HepG2 (cell line): ENCODE measurements at regions not wholly inside any gene's neighbourhood (a gene's known extent, or its start where the extent isn't known, plus 50 kb on each side); places are given as distances from the start of the nearest gene placed in this dataset.

Source experiments
- ATAC-seq: fragments of 200-7000 bp; cut with Tn5 transposase; 3 replicates; pipeline ENCODE4 v1.9.1; 2020; ENCODE audit warnings: mild to moderate bottlenecking, moderate library complexity
- BruUV-seq: library from RNA; stranded (reverse); fragments of 400-500 nt; replicated peaks from 2 replicates; lab custom pipeline; 2021; lab: Mats Ljungman, UMichigan
- CTCF ChIA-PET: fragments of 300-600 bp; formaldehyde crosslinking; extraction: SDS; loops from one replicate; lab custom pipeline; 2021; ENCODE audit warnings: low total read pairs, inconsistent platforms, low intra/inter-chr PET ratio; lab: Yijun Ruan, JAX
- POLR2A ChIA-PET: fragments of 350-600 bp; sonication (Branson Sonifier 250); formaldehyde crosslinking; loops from one replicate; lab custom pipeline; 2020; ENCODE audit warnings: antibody characterized with exemption, inconsistent platforms; lab: Yijun Ruan, JAX
- DNase-seq: peaks from one replicate; pipeline ENCODE4 v3.0.0-alpha.2; 2015; ENCODE audit warnings: low spot score
- FAIRE-seq: peaks from 3 replicates; lab custom pipeline; 2011; peaks lifted over from hg19 to GRCh38; lab: Jason Lieb, UNC
- H2AFZ ChIP-seq: one replicate; pipeline ENCODE4 v1.6.1; 2011; ENCODE audit warnings: low read length, inconsistent platforms
- H3K27ac ChIP-seq: fragments of 300-600 bp; 3 replicates; pipeline ENCODE4 v1.8.0; 2011; ENCODE audit warnings: mixed run types, mild to moderate bottlenecking, mixed read lengths, low read length, inconsistent platforms; ENCODE audit not compliant: insufficient read depth; ENCODE audit errors: extremely low read length
- H3K27me3 ChIP-seq, 2 experiments: fragments of 200-600 bp in 1 of 2; 2 replicates in 1 of 2; 3 replicates in 1 of 2; pipeline versions ENCODE4 v1.6.0 to v1.8.0; 2011; ENCODE audit warnings: low read length in 2 of 2, mild to moderate bottlenecking in 2 of 2, moderate library complexity in 2 of 2, inconsistent platforms in 1 of 2; ENCODE audit not compliant: insufficient read depth in 2 of 2, control insufficient read depth in 1 of 2
- H3K36me3 ChIP-seq, 2 experiments: fragments of 200-600 bp in 1 of 2; replicated peaks in 1 of 2; 2 replicates in 1 of 2; 3 replicates in 1 of 2; pipeline versions ENCODE4 v1.5.1 to v1.8.0; 2011; ENCODE audit warnings: low read length in 2 of 2, inconsistent platforms in 1 of 2; ENCODE audit not compliant: insufficient read depth in 2 of 2, control insufficient read depth in 1 of 2
- H3K4me1 ChIP-seq: 2 replicates; pipeline ENCODE4 v1.5.1; 2012; ENCODE audit warnings: low read length, inconsistent platforms; ENCODE audit not compliant: insufficient read depth
- H3K4me2 ChIP-seq: 2 replicates; pipeline ENCODE4 v1.6.0; 2011; ENCODE audit warnings: low read depth, low read length, inconsistent platforms
- H3K4me3 ChIP-seq, 3 experiments: fragments of 200-600 bp in 1 of 3; sonication (generic), shearing (Covaris generic) in 1 of 3; replicated peaks in 1 of 3; 2 replicates each; pipeline ENCODE4 v1.5.1; 2011 to 2016; ENCODE audit warnings: low read length in 3 of 3, inconsistent platforms in 2 of 3, low read depth in 2 of 3, mild to moderate bottlenecking in 2 of 3, control low read depth in 1 of 3, mixed read lengths in 1 of 3; ENCODE audit not compliant: insufficient read depth in 1 of 3
- H3K79me2 ChIP-seq: one replicate; pipeline ENCODE4 v1.6.1; 2011; ENCODE audit warnings: low read length, inconsistent platforms; ENCODE audit not compliant: insufficient read depth
- H3K9ac ChIP-seq: 2 replicates; pipeline ENCODE4 v1.6.0; 2011; ENCODE audit warnings: mild to moderate bottlenecking, low read depth, low read length, inconsistent platforms; ENCODE audit not compliant: insufficient read depth
- H3K9me3 ChIP-seq: 2 replicates; pipeline ENCODE4 v1.5.1; 2012; ENCODE audit warnings: mild to moderate bottlenecking, low read length
- H4K20me1 ChIP-seq: 2 replicates; pipeline ENCODE4 v1.6.0; 2011; ENCODE audit warnings: inconsistent platforms, mild to moderate bottlenecking, low read length, moderate library complexity; ENCODE audit not compliant: insufficient read depth
- ARHGAP35 ChIP-seq: sonication (generic); formaldehyde crosslinking; IDR thresholded peaks from 2 replicates; pipeline ENCODE4 v1.9.0; 2022; ENCODE audit warnings: mild to moderate bottlenecking, inconsistent platforms, moderate library complexity, missing genetic modification reagents, borderline replicate concordance
- HNRNPK ChIP-seq: fragments of 200-400 bp; formaldehyde crosslinking; IDR thresholded peaks from 2 replicates; pipeline ENCODE4 v1.6.1; 2018; ENCODE audit warnings: low read length, low read depth, moderate library complexity, mild to moderate bottlenecking; ENCODE audit not compliant: poor library complexity, severe bottlenecking
- HOXA3 ChIP-seq: sonication (generic); formaldehyde crosslinking; IDR thresholded peaks from 2 replicates; pipeline ENCODE4 v1.5.0; 2020; ENCODE audit warnings: missing genetic modification reagents
- KDM2A ChIP-seq: sonication (generic); formaldehyde crosslinking; IDR thresholded peaks from 2 replicates; pipeline ENCODE4 v1.4.0; 2020; ENCODE audit warnings: low read depth, missing genetic modification reagents, borderline replicate concordance
- KLF15 ChIP-seq: sonication (generic); formaldehyde crosslinking; IDR thresholded peaks from 2 replicates; pipeline ENCODE4 v1.8.1; 2023; ENCODE audit warnings: borderline replicate concordance, mild to moderate bottlenecking, inconsistent platforms, missing genetic modification reagents, mixed read lengths
- ZNF296 ChIP-seq: sonication (generic); formaldehyde crosslinking; conservative IDR thresholded peaks from 2 replicates; pipeline ENCODE4 v1.5.0; 2020; ENCODE audit warnings: mild to moderate bottlenecking, missing genetic modification reagents
- WGBS: methylation state at CpG from one replicate; pipeline ENCODE4 v1.1.6; 2017; ENCODE audit warnings: low lambda C conversion rate; 5-methylcytosine and 5-hydroxymethylcytosine counted together
- in situ Hi-C: cut with HindIII; loops from 2 replicates; pipeline ENCODE4 v1.10.0; 2017; ENCODE audit warnings: low pct_unique_long_range_greater_than_20kb; ENCODE audit not compliant: extremely low pct_ligation_motif_present
- intact Hi-C: fragments of 100-400 bp; cut with micrococcal nuclease; formaldehyde crosslinking; loops from one replicate; pipeline ENCODE4 v1.10.0; 2022; ENCODE audit not compliant: unreplicated experiment
- TF ChIP-seq, protein P1 (sequence below): sonication (generic); formaldehyde crosslinking; IDR thresholded peaks from 2 replicates; pipeline ENCODE4 v1.4.0; 2020; ENCODE audit warnings: missing genetic modification reagents, borderline replicate concordance
- TF ChIP-seq, protein P2 (sequence below): sonication (generic); formaldehyde crosslinking; IDR thresholded peaks from 2 replicates; pipeline ENCODE4 v1.8.0; 2023; ENCODE audit warnings: mild to moderate bottlenecking, missing genetic modification reagents
- TF ChIP-seq, protein P3 (sequence below): sonication (generic); formaldehyde crosslinking; IDR thresholded peaks from 2 replicates; pipeline ENCODE4 v1.4.0; 2020; ENCODE audit warnings: missing genetic modification reagents
- TF ChIP-seq, protein P4 (sequence below): sonication (generic); formaldehyde crosslinking; IDR thresholded peaks from 2 replicates; pipeline ENCODE4 v1.8.0; 2022; ENCODE audit warnings: low read depth, missing genetic modification reagents
- TF ChIP-seq, protein P5 (sequence below): sonication (generic); formaldehyde crosslinking; IDR thresholded peaks from 2 replicates; pipeline ENCODE4 v1.5.1; 2020; ENCODE audit warnings: mild to moderate bottlenecking, missing genetic modification reagents
- TF ChIP-seq, protein P6 (sequence below): sonication (generic); formaldehyde crosslinking; conservative IDR thresholded peaks from 2 replicates; pipeline ENCODE4 v1.4.0; 2020; ENCODE audit warnings: missing genetic modification reagents

DNA sequence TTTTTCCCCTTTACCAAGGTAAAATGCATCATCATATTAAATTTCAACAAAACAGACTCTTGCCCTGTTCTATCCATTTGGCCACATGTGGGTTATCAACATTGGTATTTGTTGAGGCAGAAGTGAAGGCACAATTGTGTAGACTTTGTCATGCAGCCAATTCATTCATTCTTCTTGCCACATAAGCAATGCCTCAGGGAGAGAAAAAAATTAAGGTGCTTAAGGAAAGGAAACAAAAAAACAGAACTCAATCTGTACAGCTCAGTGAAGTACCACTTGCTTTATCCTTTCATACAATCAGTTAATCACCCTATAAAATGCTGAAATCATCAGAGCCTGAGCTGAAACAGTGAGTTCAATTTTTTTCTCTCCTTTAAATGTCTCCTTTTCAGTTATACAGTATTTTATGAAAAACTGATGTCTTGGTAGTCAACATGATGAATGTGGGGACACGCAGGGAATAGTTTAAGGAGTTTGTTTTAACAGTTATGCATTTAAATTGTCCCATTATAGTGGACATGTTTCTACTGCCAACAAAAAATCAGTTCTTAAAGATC is 588.9 kb downstream of the MFSD1 start:
- H3K4me2 ChIP-seq = no peak overlapping the region
- FAIRE-seq = no peak
- CTCF ChIA-PET = no interaction called here
- H3K4me3 ChIP-seq = no peak overlapping the region
- no peak overlapping the region for H3K9ac ChIP-seq
- H4K20me1 ChIP-seq = no peaks in the 10 kb centered on the region
- BruUV-seq = no TSS peak
- no peak overlapping the region for H2AFZ ChIP-seq
- H3K79me2 ChIP-seq = no peaks in the 10 kb centered on the region
- intact Hi-C loops (no loop called here), in situ Hi-C loops (no loop called here)
- H3K27me3 ChIP-seq = no peaks in the 10 kb centered on the region
- no peaks in the 10 kb centered on the region for H3K9me3 ChIP-seq
- no peak for DNase-seq
- WGBS = 0% methylated on average over 1 of the region's 1 CpG
- H3K27ac ChIP-seq = no peak overlapping the region
- POLR2A ChIA-PET = no interaction called here
- no peaks in the 10 kb centered on the region for H3K4me1 ChIP-seq
- ATAC-seq = no peak
- no peaks in the 10 kb centered on the region for H3K36me3 ChIP-seq
- TF ChIP-seq HNRNPK = no peak
- no peak for TF ChIP-seq KLF15 (CRISPR knock-in tag)
- TF ChIP-seq, protein P1, sequence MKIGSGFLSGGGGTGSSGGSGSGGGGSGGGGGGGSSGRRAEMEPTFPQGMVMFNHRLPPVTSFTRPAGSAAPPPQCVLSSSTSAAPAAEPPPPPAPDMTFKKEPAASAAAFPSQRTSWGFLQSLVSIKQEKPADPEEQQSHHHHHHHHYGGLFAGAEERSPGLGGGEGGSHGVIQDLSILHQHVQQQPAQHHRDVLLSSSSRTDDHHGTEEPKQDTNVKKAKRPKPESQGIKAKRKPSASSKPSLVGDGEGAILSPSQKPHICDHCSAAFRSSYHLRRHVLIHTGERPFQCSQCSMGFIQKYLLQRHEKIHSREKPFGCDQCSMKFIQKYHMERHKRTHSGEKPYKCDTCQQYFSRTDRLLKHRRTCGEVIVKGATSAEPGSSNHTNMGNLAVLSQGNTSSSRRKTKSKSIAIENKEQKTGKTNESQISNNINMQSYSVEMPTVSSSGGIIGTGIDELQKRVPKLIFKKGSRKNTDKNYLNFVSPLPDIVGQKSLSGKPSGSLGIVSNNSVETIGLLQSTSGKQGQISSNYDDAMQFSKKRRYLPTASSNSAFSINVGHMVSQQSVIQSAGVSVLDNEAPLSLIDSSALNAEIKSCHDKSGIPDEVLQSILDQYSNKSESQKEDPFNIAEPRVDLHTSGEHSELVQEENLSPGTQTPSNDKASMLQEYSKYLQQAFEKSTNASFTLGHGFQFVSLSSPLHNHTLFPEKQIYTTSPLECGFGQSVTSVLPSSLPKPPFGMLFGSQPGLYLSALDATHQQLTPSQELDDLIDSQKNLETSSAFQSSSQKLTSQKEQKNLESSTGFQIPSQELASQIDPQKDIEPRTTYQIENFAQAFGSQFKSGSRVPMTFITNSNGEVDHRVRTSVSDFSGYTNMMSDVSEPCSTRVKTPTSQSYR = no peak
- TF ChIP-seq, protein P2, sequence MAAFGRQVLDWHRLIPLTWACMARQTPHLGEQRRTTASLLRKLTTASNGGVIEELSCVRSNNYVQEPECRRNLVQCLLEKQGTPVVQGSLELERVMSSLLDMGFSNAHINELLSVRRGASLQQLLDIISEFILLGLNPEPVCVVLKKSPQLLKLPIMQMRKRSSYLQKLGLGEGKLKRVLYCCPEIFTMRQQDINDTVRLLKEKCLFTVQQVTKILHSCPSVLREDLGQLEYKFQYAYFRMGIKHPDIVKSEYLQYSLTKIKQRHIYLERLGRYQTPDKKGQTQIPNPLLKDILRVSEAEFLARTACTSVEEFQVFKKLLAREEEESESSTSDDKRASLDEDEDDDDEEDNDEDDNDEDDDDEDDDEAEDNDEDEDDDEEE (CRISPR knock-in tag) = no peak
- TF ChIP-seq HOXA3 (CRISPR knock-in tag) = no peak
- no peak for TF ChIP-seq ZNF296 (CRISPR knock-in tag)
- TF ChIP-seq, protein P3, sequence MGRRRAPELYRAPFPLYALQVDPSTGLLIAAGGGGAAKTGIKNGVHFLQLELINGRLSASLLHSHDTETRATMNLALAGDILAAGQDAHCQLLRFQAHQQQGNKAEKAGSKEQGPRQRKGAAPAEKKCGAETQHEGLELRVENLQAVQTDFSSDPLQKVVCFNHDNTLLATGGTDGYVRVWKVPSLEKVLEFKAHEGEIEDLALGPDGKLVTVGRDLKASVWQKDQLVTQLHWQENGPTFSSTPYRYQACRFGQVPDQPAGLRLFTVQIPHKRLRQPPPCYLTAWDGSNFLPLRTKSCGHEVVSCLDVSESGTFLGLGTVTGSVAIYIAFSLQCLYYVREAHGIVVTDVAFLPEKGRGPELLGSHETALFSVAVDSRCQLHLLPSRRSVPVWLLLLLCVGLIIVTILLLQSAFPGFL (CRISPR knock-in tag) = no peak
- TF ChIP-seq, protein P4, sequence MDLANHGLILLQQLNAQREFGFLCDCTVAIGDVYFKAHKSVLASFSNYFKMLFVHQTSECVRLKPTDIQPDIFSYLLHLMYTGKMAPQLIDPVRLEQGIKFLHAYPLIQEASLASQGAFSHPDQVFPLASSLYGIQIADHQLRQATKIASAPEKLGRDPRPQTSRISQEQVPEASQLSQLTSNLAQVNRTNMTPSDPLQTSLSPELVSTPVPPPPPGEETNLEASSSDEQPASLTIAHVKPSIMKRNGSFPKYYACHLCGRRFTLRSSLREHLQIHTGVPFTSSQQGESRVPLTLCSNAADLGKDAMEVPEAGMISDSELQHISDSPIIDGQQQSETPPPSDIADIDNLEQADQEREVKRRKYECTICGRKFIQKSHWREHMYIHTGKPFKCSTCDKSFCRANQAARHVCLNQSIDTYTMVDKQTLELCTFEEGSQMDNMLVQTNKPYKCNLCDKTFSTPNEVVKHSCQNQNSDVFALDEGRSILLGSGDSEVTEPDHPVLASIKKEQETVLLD (CRISPR knock-in tag) = no peak
- TF ChIP-seq, protein P5, sequence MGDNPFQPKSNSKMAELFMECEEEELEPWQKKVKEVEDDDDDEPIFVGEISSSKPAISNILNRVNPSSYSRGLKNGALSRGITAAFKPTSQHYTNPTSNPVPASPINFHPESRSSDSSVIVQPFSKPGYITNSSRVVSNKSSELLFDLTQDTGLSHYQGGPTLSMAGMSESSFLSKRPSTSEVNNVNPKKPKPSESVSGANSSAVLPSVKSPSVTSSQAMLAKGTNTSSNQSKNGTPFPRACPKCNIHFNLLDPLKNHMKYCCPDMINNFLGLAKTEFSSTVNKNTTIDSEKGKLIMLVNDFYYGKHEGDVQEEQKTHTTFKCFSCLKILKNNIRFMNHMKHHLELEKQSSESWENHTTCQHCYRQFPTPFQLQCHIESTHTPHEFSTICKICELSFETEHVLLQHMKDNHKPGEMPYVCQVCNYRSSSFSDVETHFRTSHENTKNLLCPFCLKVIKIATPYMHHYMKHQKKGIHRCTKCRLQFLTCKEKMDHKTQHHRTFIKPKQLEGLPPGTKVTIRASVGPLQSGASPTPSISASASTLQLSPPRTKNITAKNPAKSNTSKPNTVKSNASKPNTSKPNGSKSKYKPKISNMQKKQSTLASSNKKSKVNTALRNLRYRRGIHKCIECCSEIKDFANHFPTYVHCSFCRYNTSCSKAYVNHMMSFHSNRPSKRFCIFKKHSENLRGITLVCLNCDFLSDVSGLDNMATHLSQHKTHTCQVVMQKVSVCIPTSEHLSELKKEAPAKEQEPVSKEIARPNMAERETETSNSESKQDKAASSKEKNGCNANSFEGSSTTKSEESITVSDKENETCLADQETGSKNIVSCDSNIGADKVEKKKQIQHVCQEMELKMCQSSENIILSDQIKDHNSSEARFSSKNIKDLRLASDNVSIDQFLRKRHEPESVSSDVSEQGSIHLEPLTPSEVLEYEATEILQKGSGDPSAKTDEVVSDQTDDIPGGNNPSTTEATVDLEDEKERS (CRISPR knock-in tag) = no peak
- no peak for TF ChIP-seq ARHGAP35 (CRISPR knock-in tag)
- TF ChIP-seq, protein P6, sequence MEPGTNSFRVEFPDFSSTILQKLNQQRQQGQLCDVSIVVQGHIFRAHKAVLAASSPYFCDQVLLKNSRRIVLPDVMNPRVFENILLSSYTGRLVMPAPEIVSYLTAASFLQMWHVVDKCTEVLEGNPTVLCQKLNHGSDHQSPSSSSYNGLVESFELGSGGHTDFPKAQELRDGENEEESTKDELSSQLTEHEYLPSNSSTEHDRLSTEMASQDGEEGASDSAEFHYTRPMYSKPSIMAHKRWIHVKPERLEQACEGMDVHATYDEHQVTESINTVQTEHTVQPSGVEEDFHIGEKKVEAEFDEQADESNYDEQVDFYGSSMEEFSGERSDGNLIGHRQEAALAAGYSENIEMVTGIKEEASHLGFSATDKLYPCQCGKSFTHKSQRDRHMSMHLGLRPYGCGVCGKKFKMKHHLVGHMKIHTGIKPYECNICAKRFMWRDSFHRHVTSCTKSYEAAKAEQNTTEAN = no peak
- TF ChIP-seq KDM2A (CRISPR knock-in tag) = no peak
